A549 (cell line): ENCODE measurements at regions not wholly inside any gene's neighbourhood (a gene's known extent, or its start where the extent isn't known, plus 50 kb on each side); places are given as distances from the start of the nearest gene placed in this dataset.

ENCODE experiments used
- EP300 ChIP-seq, 2 experiments: fragments of >200 bp; sonication (Bioruptor Twin); formaldehyde crosslinking; IDR thresholded peaks; 2 replicates in 1 of 2; 3 replicates in 1 of 2; pipeline ENCODE4 v1.6.1; 2016 to 2017
- POLR2A ChIP-seq: IDR thresholded peaks from 2 replicates; pipeline ENCODE4 v1.6.1; 2012; ENCODE audit warnings: mild to moderate bottlenecking, low read length
- TF ChIP-seq, protein P1 (sequence below): fragments of >200 bp; sonication (Bioruptor Twin); formaldehyde crosslinking; IDR thresholded peaks from 3 replicates; pipeline ENCODE4 v1.5.1; 2016

DNA sequence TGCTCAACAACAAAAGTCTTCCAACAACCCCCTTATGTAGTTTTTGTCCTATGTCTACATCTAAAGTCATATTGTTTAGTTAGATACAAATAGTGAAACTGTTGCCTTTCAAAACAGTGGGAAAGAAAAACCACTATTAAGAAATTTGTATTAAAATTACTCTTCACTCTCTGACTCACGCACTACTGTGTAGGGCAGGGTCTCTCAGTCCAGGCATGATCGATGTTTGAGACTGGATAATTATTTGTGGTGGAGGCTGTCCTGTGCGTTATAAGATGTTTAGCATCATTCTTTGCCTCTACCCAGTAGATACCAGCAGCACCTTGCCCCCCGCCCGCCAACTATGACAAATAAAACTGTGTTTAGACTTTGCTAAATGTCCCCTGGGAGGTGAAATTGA, 369.4 kb upstream of the ZEB2 start:
- TF ChIP-seq, protein P1, sequence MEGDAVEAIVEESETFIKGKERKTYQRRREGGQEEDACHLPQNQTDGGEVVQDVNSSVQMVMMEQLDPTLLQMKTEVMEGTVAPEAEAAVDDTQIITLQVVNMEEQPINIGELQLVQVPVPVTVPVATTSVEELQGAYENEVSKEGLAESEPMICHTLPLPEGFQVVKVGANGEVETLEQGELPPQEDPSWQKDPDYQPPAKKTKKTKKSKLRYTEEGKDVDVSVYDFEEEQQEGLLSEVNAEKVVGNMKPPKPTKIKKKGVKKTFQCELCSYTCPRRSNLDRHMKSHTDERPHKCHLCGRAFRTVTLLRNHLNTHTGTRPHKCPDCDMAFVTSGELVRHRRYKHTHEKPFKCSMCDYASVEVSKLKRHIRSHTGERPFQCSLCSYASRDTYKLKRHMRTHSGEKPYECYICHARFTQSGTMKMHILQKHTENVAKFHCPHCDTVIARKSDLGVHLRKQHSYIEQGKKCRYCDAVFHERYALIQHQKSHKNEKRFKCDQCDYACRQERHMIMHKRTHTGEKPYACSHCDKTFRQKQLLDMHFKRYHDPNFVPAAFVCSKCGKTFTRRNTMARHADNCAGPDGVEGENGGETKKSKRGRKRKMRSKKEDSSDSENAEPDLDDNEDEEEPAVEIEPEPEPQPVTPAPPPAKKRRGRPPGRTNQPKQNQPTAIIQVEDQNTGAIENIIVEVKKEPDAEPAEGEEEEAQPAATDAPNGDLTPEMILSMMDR = no peak
- TF ChIP-seq EP300 (IDR thresholded peaks at IDR 0.05) (no peak), POLR2A (no peak)
